ENCODE measurements at regions not wholly inside any gene's neighbourhood (a gene's known extent, or its start where the extent isn't known, plus 50 kb on each side); places are given as distances from the start of the nearest gene placed in this dataset.

- intact Hi-C loops (cut with DNase I), result no loop called here
- Histone ChIP-seq H3K27me3 (replicated peaks; ENCODE audit: insufficient read depth) (no peaks in the 10 kb centered on the region), H3K4me1 (replicated peaks) (no peaks in the 10 kb centered on the region), H3K9me3 (no peaks in the 10 kb centered on the region), H3K4me3 (no peak overlapping the region), H3K36me3 (no peaks in the 10 kb centered on the region), H3K27ac (no peak overlapping the region)
- no peak for DNase-seq (ENCODE audit: low spot score)
- WGBS, result 84% methylated on average over 4 of the region's 4 CpGs
- TF ChIP-seq POLR2AphosphoS5 (IDR thresholded peaks at IDR 0.05), result no peak
- TF ChIP-seq POLR2A (IDR thresholded peaks at IDR 0.05), result no peak
- no peak for TF ChIP-seq CTCF (IDR thresholded peaks at IDR 0.05)
These were observed 116.4 kb downstream of the CASP12 start for GRCh38 chr11:104781719-104782376.

GRCh38 chr11:104781037-104781436 is 117.2 kb downstream of the CASP12 start:
- 93% methylated on average over 1 of the region's 1 CpG for WGBS
- Histone ChIP-seq H3K9me3 (no peaks in the 10 kb centered on the region), H3K36me3 (no peaks in the 10 kb centered on the region), H3K27me3 (replicated peaks; ENCODE audit: insufficient read depth) (no peaks in the 10 kb centered on the region), H3K4me3 (no peak overlapping the region), H3K4me1 (replicated peaks) (no peaks in the 10 kb centered on the region), H3K27ac (no peak overlapping the region)
- TF ChIP-seq POLR2AphosphoS5 (IDR thresholded peaks at IDR 0.05) (no peak), POLR2A (IDR thresholded peaks at IDR 0.05) (no peak), CTCF (IDR thresholded peaks at IDR 0.05) (no peak)
- intact Hi-C loops (cut with DNase I), result no loop called here
- no peak for DNase-seq (ENCODE audit: low spot score)

DNA sequence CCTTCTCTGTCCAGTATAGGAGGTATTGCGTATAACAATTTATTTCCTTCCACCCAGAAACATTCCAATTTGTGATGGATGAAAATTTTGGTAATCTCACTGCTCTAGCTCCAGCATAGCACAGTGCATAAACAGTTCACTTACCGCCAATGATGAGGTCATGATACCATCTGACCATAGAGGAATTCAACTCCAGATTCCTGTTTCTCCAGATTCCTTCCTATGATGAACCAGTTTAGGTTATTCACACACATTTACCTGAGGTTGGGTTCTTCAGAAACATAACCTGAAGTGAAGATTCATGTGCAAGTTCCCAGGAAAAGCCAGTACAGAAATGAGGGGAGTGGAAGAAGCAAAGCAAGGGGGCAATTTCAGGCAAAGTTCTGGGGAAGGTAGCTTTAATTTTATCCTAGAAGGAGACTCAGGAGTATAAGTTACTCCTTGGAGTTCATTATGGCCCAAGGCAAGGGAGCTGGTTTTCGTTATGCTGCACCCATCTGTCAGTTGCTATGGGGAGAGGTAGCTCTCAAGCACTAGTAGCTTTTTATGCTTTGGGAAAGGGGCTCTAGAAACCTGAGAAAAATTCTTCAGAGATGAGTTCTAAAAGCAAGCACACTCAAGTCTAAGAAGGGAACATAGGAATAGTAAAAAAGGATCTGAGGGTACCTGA is 121.6 kb downstream of the CASP12 start:
- intact Hi-C loops (cut with DNase I), result no loop called here
- WGBS, result 94% methylated on average over 3 of the region's 3 CpGs
- Histone ChIP-seq H3K27ac (no peak overlapping the region), H3K4me1 (replicated peaks) (no peaks in the 10 kb centered on the region), H3K27me3 (replicated peaks; ENCODE audit: insufficient read depth) (no peaks in the 10 kb centered on the region), H3K4me3 (no peak overlapping the region), H3K36me3 (no peaks in the 10 kb centered on the region), H3K9me3 (no peaks in the 10 kb centered on the region)
- DNase-seq (ENCODE audit: low spot score), result no peak
- TF ChIP-seq CTCF (IDR thresholded peaks at IDR 0.05) (no peak), POLR2AphosphoS5 (IDR thresholded peaks at IDR 0.05) (no peak), POLR2A (IDR thresholded peaks at IDR 0.05) (no peak)

DNA sequence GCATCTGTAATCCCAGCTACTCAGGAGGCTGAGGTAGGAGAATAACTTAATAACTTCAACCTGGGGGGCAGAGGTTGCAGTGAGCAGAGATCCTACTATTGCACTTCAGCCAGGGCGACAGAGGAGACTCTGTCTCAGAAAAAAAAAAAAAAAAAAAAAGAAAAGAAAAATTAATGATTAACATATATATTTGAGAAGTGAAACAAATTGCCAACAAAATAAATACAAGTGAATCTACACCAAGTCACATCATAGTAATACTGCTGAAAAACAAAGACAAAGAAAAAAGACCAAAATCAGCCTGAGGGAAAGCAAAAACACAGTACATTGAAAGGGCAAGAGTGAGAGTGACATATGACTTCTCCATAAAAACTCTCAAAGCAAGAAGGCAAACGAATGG is 123.7 kb downstream of the CASP12 start:
- TF ChIP-seq POLR2AphosphoS5 (IDR thresholded peaks at IDR 0.05) (no peak), CTCF (IDR thresholded peaks at IDR 0.05) (no peak), POLR2A (IDR thresholded peaks at IDR 0.05) (no peak)
- 77% methylated on average over 2 of the region's 2 CpGs for WGBS
- DNase-seq (ENCODE audit: low spot score), result no peak
- H3K4me1 ChIP-seq (replicated peaks), result no peaks in the 10 kb centered on the region
- no peak overlapping the region for H3K27ac ChIP-seq
- no peaks in the 10 kb centered on the region for H3K27me3 ChIP-seq (replicated peaks; ENCODE audit: insufficient read depth)
- no peak overlapping the region for H3K4me3 ChIP-seq
- no peaks in the 10 kb centered on the region for H3K36me3 ChIP-seq
- H3K9me3 ChIP-seq, result no peaks in the 10 kb centered on the region
- intact Hi-C loops (cut with DNase I), result no loop called here

GRCh38 chr11:104772806-104773241 is 125.4 kb downstream of the CASP12 start:
- intact Hi-C loops (cut with DNase I), result no loop called here
- DNase-seq (ENCODE audit: low spot score), result no peak
- Histone ChIP-seq H3K36me3 (no peaks in the 10 kb centered on the region), H3K9me3 (no peaks in the 10 kb centered on the region), H3K4me1 (replicated peaks) (no peaks in the 10 kb centered on the region), H3K27ac (no peak overlapping the region), H3K4me3 (no peak overlapping the region), H3K27me3 (replicated peaks; ENCODE audit: insufficient read depth) (no peaks in the 10 kb centered on the region)
- WGBS, result 46% methylated on average over 6 of the region's 6 CpGs
- TF ChIP-seq CTCF (IDR thresholded peaks at IDR 0.05), result no peak
- TF ChIP-seq POLR2AphosphoS5 (IDR thresholded peaks at IDR 0.05), result no peak
- TF ChIP-seq POLR2A (IDR thresholded peaks at IDR 0.05), result no peak
